ENCODE measurements at regions not wholly inside any gene's neighbourhood (a gene's known extent, or its start where the extent isn't known, plus 50 kb on each side); places are given as distances from the start of the nearest gene placed in this dataset.

GRCh38 chrX:23115651-23116050 lies 115.9 kb downstream of the DDX53 start:
- intact Hi-C loops (cut with micrococcal nuclease): no loop called here
- no peaks in the 10 kb centered on the region; the same call in 1 of the 2 replicates for H4K20me1 ChIP-seq (ENCODE audit: insufficient read depth)
- POLR2A ChIA-PET: no interaction called here

More at GRCh38 chrX:23115651-23116050, 115.9 kb downstream of the DDX53 start:
- RAD21 ChIA-PET (ENCODE audit: low non-redundant PET in 1 of 2, low total read pairs in 2 of 2, uncharacterized antibody in 2 of 2, unreplicated experiment in 2 of 2): no interaction called here
- Histone ChIP-seq H3K79me2 (ENCODE audit: insufficient read depth, low read length) (no peaks in the 10 kb centered on the region), H3K9me3 (ENCODE audit: control insufficient read depth in 1 of 2, insufficient read depth in 1 of 2, low read depth in 1 of 2, low read length in 2 of 2) (no peaks in the 10 kb centered on the region), H3K9ac (ENCODE audit: low read length) (no peak overlapping the region), H2AFZ (ENCODE audit: low read depth, low read length, poor library complexity, severe bottlenecking) (no peak overlapping the region), H3K27me3 (ENCODE audit: insufficient read depth, low read length) (no peaks in the 10 kb centered on the region), H3K36me3 (ENCODE audit: control insufficient read depth in 1 of 2, insufficient read depth in 2 of 2, low read length in 2 of 2) (no peaks in the 10 kb centered on the region), H3K4me1 (ENCODE audit: control insufficient read depth in 1 of 2, insufficient read depth in 2 of 2, low read length in 2 of 2) (no peaks in the 10 kb centered on the region), H3K9me2 (ENCODE audit: insufficient read depth) (no peaks in the 10 kb centered on the region), H3K4me3 (replicated peaks in 1 of 2; ENCODE audit: low read depth in 1 of 2, low read length in 2 of 2) (no peak overlapping the region), H3K27ac (ENCODE audit: low read depth, low read length) (no peak overlapping the region), H3K4me2 (ENCODE audit: low read length) (no peak overlapping the region)
- TF ChIP-seq EGR1 (IDR thresholded peaks at IDR 0.05; ENCODE audit: low read depth) (no peak), ZFX (IDR thresholded peaks at IDR 0.05) (no peak), EZH2phosphoT487 (IDR thresholded peaks at IDR 0.05; ENCODE audit: borderline replicate concordance) (no peak), JUND (IDR thresholded peaks at IDR 0.05) (no peak), POLR2AphosphoS5 (IDR thresholded peaks at IDR 0.05; ENCODE audit: low read depth, low read length) (no peak), ZNF274 (IDR thresholded peaks at IDR 0.05; ENCODE audit: low read depth, low read length) (no peak), CEBPB (IDR thresholded peaks at IDR 0.05; ENCODE audit: low read depth) (no peak), CTCF (IDR thresholded peaks at IDR 0.05 in 2 of 3, conservative IDR thresholded peaks at IDR 0.05 in 1 of 3; ENCODE audit: borderline replicate concordance in 1 of 3, insufficient read depth in 1 of 3, low read depth in 2 of 3, low read length in 2 of 3) (no peak), FOSL1 (IDR thresholded peaks at IDR 0.05; ENCODE audit: low read depth) (no peak), RAD21 (IDR thresholded peaks at IDR 0.05; ENCODE audit: low read depth) (no peak), ELF1 (IDR thresholded peaks at IDR 0.05; ENCODE audit: borderline replicate concordance, low read depth) (no peak), TCF7L2 (IDR thresholded peaks at IDR 0.05; ENCODE audit: borderline replicate concordance, extremely low read depth, insufficient read depth, insufficient read length) (no peak), SIN3A (IDR thresholded peaks at IDR 0.05; ENCODE audit: low read depth) (no peak), YY1 (IDR thresholded peaks at IDR 0.05; ENCODE audit: extremely low read depth, insufficient replicate concordance, low read depth, low read length) (no peak), ATF3 (IDR thresholded peaks at IDR 0.05) (no peak), ZBTB33 (IDR thresholded peaks at IDR 0.05; ENCODE audit: extremely low read depth, insufficient replicate concordance, low read length) (no peak), MAX (IDR thresholded peaks at IDR 0.05) (no peak), POLR2A (IDR thresholded peaks at IDR 0.05; ENCODE audit: borderline replicate concordance, extremely low read depth, insufficient read depth, insufficient read length) (no peak)
- DNase-seq (ENCODE audit: low read depth, low spot score) (no peak), ATAC-seq (no peak)
- CTCF ChIA-PET: no interaction called here
- no TSS peak for BruUV-seq (replicated peaks)
